NCI-H2107 (cell line): ENCODE measurements at regions not wholly inside any gene's neighbourhood (a gene's known extent, or its start where the extent isn't known, plus 50 kb on each side); places are given as distances from the start of the nearest gene placed in this dataset.

ENCODE experiments used
- DNase-seq: peaks from one replicate; lab custom pipeline; 2025; lab: John Stamatoyannopoulos, UW

DNA sequence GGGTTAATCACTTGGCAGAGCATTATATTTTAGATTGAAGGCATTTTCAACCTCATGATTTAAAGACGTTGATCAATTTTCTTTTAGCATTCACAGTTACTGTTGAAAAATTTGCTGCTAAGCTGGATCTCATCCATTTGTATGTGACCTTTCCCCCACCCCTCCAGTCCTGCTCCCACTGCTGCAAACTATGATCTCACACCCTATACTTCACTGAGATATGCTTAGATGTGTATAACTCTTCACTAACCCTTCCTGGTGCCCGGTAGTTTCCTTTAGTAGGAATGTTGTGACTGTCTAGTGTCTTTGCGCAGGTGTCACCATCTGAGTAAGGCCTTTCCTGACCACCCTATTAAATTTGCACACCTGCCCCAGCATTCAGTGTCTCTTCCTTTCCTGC lies 67.0 kb upstream of the C1orf21 start:
- DNase-seq = no peak

DNA sequence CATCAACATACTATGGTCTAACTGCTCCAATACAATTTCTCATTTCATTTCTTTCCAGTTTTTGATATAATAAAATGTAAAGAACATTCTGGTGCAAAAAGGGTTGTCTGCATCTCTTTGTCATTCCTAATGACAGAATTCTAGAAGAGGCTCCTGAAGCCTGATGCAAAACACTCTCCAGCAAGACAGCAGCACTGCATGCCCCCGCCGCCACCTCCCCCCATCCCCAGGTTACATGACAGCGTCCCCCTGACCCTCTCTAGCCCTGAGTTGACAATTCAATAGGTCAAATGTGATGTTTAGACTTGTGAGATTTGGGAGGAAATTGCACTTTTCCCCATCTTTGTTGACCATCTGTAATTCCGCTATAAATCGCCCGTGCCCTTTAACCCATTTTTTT lies 64.6 kb upstream of the C1orf21 start:
- DNase-seq = no peak

DNA sequence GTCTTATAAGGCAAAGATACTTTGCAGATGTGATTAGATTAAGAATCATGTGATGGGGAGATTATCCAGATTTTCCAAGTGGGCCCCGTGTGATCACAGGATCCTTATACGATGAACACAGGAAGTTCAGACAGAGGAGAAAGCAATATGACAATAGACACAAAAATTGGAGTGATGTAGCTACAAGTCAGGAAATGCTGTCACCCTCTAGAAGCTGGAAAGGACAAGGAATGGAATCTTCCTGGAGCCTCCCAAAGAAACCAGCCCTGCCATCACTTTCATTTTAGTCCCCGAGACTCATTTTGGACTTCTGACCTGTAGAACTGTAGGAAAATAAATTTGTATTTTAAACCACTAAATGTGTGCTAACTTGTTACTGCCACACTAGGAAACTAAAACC lies 61.9 kb upstream of the C1orf21 start:
- DNase-seq = no peak

DNA sequence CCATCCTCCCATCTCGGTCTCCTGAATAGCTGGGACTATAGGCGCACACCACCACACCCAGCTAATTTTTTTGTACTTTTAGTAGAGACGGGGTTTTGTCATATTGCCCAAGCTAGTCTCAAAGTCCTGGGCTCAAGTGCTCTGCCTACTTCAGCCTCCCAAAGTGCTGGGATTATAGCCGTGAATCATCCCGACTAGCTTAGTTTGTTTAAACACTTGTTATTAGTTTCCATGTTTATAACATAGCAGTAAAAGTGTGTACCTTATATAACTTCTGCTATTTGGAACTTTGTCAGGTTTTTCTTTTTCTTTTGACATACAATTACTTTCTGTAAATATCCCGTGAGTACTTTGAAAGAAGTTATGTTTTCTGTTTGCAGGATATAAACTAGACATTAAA lies 60.6 kb upstream of the C1orf21 start:
- no peak for DNase-seq

DNA sequence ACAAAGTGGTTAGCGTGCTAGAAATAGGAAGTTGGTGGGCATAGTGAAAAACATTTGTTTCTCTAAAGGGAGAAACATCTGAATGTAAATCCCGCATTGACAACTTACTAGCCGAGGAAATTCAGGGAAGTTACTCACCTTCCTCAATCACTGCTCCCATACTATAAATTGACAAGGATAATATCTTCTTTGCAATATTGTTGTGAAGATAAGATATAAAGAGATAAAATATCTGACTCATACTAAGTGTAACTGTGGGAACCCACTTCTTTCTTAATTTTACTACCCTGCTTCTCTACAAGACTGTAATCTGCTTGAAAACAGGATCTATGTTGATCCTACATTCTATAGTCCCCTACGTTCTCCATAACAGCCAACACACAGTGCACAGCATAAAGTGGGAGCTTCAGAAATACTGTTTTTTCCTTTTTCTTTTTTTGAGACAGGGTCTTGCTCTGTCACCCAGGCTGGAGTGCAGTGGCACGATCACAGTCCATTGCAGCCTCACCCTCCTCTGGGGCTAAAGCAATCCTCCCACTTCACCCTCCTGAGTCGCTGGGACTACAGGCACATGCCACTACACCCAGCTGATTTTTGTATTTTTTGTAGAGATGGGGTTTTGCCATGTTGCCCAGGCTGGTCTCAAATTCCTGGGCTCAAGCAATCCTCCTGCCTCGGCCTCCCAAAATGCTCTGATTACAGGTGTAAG lies 57.4 kb upstream of the C1orf21 start:
- DNase-seq = no peak

DNA sequence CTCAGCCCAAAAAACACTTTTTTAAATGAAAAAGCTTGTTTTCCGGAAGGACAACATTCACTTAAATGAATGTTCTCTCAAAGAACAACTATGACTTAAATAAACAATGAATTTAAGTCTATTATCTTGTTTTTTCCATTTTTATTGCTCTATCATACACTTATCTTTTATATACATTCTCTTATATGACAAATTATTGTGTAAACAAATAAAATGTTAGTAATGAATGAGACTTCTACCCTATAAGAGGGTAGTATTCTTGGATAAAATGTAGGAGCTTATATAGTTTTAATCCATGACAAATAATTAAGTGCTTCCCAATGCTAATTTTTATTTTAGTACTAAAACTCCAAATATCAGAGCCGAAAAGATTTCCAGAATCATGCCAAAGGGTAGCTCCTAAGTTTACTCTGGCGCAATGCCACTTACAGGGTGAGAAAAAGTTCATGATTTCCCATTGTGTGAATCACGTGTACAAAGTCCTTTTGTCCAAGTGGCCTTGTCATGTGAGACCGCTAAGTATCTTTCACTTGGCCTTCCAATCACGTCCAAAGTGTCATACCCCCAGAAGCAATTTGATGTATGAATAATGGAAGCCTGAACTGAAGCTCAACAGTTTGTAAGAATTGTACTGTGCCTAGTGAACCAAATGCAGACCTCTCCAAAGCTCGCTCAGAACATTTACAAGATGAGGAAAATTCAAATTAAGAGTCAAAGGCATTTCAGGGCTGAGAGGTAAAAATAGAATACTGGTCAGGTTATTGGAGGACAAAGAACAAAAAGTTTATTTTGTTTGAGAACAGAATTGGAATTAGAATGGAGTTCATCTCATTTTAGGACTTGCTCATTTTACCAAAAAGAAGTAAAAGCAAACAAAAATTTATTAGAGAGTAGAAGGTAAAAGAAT lies 56.6 kb upstream of the C1orf21 start:
- DNase-seq = no peak

DNA sequence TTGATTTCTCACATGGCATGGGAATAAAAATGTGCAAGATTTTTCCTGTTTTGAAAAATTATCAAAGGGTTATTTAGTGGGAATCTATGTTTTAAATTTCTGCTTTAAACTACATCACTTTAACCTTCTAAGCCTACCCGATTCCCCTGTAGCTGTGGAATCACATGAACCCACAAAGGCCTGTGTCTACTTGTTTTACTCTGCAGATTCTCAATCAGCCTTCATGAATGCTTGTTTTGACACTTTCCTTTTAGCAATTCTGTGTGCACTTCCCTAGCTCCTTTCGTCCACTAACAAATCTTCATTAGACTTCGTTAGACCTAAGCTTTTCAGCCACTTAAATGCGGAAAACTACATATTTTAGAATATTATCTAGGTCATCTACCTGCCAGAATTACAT lies 56.0 kb upstream of the C1orf21 start:
- no peak for DNase-seq
